GM19372 (cell line): ENCODE measurements at regions not wholly inside any gene's neighbourhood (a gene's known extent, or its start where the extent isn't known, plus 50 kb on each side); places are given as distances from the start of the nearest gene placed in this dataset.
"Not testable (repeated sequence)": the region's sequence is repeated elsewhere in the genome, so short reads cannot be mapped to it uniquely, and the experiment has no call there.

Source experiments
- ATAC-seq: cut with Tn5 transposase; IDR thresholded peaks from one replicate; pipeline ENCODE4 v1.9.1; 2021; ENCODE audit warnings: mild to moderate bottlenecking, low read depth, moderate library complexity; ENCODE audit not compliant: unreplicated experiment

- not testable (repeated sequence) for ATAC-seq
These were observed 294.6 kb downstream of the CCDC74A start for GRCh38 chr2:131822237-131822721.

DNA sequence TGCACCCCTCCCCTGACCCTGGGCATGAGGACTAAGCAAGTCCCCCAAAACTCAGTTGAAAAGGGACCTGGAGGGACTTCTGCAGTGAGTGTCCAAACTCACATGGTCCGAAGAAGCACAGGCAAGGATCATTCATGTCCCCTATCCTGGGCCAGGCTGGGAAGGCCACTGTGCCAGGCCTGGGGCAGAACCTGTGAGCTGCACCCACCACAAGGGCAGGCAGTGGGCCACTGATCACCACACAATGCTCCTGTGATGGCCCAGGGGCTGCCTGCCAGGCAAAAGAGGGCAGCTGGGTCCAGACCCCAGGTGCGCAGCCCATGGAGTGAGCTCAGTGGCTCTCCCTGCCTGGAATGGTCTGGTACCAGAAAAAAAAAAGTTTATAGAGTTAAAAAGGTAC, 295.4 kb downstream of the CCDC74A start:
- not testable (repeated sequence) for ATAC-seq

- ATAC-seq, result not testable (repeated sequence)
These were observed 297.3 kb downstream of the CCDC74A start for GRCh38 chr2:131824986-131825385.

DNA sequence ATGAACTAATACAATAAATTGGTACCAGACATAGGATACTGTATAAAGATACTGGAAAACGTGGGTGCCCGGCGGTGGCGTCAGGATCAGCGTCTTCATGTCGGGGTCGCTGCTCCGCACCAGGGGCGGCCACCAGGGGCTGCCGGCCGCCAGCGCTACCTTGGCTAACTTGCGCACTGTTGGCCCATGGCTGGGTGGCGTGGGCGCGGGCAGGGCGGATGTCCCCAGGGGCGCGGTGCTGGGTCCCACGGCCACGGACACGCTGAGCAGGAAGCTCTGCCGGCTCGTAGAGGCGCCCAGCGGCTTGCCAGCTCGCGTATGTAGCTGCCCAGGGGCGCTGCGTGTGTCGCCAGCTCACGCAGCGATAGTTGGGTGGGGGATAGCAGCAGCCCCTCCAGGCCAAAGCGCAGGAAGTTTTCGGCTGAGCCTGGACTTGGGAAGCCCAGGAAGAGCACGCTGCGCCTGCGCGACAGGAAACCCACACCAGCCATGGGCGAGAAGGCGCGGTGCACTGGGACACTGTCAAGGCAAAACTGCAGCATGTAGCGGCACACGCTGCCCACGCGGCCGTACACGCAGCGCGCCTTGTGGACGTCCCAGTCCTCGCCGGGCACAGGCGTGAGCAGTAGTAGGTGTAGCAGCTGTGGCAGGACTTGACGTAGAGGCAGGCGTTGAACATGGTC, 299.9 kb downstream of the CCDC74A start:
- ATAC-seq, result no peak

- ATAC-seq, result no peak
These were observed 300.5 kb downstream of the CCDC74A start for GRCh38 chr2:131828164-131828561.

- not testable (repeated sequence) for ATAC-seq
These were observed 301.2 kb downstream of the CCDC74A start for GRCh38 chr2:131828633-131829455.

GRCh38 chr2:131829456-131830241, 302.0 kb downstream of the CCDC74A start:
- not testable (repeated sequence) for ATAC-seq

- ATAC-seq, result not testable (repeated sequence)
These were observed 302.7 kb downstream of the CCDC74A start for GRCh38 chr2:131830242-131830945.

DNA sequence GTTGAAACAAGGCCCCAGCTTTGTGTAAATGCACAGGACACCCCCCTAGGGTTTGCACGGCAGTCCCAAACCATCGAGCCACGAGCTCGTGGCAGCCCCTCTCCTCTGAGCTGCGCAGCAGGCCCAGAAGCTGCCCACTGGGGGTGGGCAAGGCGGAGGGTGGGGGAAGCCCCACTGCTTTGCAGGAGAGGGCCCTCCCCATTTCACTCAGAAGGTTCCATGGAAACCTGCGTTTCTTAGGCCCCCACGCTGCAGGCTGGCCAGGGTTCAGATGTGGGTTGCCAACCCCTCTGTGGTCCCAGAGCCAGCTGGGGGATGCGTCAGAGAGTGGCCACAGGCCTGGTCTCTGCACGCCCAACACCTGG, 303.2 kb downstream of the CCDC74A start:
- ATAC-seq, result not testable (repeated sequence)

GRCh38 chr2:131831450-131832208, 303.9 kb downstream of the CCDC74A start:
- ATAC-seq, result not testable (repeated sequence)

DNA sequence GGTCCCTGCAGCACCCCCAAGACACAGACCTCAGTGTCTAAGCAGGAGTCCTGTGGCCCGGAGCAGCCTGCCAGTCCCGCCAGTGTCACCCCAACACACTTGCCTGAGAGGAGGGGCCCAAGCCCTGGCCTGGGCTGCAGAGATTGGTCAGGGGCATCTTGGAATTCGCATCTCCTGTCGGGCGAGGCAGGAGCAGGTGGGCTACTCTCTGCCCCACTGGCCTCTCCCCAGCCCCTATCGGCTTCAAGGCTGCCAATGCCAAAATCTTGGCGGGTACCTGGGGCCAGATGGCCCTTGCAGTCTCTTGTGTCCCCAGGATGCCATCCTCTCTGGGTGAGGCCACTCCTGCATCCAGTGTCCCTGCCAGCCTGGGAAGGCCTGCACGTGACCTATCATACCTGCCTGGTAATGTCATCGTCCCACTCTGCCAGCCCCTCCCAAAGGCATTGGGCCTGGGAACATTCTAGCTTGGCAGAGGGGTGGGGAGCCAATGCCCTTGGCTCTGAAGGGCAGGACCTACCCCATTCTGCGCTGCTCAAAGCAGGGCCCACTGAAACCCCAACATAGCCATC, 304.6 kb downstream of the CCDC74A start:
- ATAC-seq, result not testable (repeated sequence)

DNA sequence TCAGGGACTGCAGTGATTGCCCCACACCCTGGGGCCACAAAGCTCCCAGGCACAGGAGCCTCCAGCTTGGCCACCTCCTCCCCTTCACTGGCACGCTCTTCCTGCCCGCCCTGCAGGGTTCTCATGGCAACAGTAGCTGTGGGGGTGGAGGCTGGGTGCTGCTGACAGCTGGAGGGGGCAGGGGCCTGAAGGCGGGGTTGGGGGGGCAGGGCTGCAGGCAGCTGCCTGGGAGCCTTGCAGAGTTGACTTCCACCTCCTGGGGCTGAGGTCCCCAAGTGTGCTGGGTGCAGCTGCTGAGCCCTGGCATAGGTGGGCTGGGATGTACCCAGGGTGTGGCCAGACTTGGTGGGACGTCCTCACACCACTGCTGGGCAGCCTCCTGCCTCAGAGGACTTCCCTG, 305.2 kb downstream of the CCDC74A start:
- ATAC-seq, result not testable (repeated sequence)

DNA sequence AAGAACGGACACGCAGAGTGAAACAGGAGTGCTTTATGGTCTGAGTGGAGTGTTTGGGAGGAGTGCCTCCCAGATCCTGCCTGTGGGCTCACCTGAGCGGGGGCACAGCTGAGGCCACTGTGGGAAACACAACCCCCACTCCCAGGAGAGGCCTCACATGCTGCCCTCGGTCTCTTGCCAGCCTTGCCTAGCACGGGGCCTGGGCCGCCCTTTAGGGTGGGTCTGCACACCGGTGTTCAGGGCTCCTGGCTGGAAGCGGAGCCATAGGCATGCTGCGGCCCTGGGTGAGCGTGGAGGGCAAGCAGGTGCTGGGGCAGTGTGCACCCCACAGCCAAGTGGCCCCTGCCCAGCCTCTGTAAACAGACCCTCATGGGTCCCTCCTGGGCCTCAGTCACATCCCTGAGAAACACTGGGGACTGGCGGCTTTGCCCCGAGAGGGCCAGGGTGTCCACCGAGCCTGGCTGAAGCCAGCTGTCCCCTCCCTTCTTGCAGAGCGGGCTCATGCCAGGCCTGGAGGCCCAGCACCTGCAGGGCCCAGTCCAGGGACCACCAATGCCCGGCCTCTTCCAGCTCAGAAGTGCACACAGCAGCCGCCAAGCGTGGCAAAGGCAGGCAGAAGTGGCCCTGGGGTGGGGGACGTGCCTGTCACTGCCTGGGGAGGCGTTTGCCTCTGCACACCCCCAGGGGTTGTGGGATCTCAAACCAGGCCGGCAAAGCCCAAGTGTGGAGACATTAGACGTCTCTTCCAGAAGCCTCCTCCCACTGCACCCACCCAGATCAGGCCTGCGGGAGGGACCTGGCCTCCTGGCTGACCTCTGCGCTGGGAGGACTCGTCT, 305.9 kb downstream of the CCDC74A start:
- not testable (repeated sequence) for ATAC-seq

GRCh38 chr2:131834203-131835020, 306.7 kb downstream of the CCDC74A start:
- not testable (repeated sequence) for ATAC-seq

DNA sequence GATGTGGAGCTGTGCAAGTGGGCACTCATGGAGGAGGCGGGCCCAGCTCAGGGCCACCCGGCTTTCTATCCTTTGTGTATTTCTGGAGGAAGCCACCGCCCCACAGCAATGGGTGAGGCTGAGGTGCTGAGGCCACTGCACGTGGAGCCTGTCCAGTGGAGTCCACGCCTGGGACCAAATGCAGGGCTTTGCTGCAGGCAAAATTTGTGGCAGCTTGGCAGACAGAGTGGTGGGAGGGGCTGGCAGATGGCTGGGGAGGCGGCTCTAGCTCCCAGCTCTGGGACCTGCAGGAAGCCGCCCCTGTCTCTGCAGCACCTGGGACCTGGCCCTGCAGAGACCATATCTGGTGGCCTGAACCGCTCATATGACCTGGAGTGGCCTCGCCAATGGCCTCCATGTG, 307.3 kb downstream of the CCDC74A start:
- not testable (repeated sequence) for ATAC-seq

DNA sequence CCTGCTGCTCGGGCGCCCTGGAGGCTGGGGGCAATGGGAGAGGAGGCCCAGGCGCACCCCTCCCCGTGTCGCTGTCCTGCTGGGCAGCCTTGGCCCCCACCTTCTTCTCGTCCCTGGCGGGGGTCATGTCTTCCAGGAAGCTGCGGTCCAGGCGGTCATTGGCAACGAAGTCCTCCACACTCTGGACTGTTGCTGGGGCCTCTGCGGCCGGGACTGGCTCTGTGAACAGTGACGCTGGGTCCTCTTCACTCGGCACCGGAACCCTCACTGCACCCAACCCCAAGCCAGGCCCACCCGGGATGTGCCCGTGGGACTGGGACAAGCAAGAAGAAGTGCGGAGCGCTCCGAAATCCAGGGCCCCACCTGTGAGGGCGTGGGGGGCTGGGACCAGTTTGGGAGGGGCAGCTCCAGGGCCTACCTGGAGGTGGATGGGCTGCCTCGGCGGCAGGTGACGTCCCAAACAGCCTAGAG, 308.0 kb downstream of the CCDC74A start:
- ATAC-seq, result no peak

DNA sequence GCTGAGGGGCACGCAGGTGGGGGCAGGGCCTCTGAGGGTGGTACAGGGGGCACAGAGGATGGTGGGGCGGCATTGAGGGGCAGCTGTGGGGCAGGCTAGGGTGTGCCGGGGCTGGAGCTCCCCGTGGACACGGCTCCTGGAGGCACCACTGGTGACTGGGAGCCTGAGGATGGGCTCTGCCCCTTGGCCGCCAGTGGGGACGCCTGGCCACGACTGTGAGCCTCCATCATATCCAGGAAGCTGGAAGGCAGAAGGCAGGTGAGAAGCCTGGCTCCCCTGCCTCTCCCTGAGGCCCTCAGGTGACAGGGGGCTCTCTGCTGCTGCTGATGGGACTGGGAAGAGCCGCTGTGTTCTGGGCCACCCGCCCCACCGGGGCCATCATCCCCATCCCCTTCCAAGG, 308.4 kb downstream of the CCDC74A start:
- ATAC-seq, result not testable (repeated sequence)
